NCI-H1436 treated with DMSO at 0.1 percent for 48 hours (cell line): ENCODE measurements at regions not wholly inside any gene's neighbourhood (a gene's known extent, or its start where the extent isn't known, plus 50 kb on each side); places are given as distances from the start of the nearest gene placed in this dataset.
"Not testable (repeated sequence)": the region's sequence is repeated elsewhere in the genome, so short reads cannot be mapped to it uniquely, and the experiment has no call there.

Experiments used
- DNase-seq: peaks from one replicate; lab custom pipeline; 2025; lab: John Stamatoyannopoulos, UW

GRCh38 chr2:111668274-111668616 lies 215.7 kb downstream of the ANAPC1 start:
- DNase-seq = no peak

- no peak for DNase-seq
These were observed 215.3 kb downstream of the ANAPC1 start for GRCh38 chr2:111668741-111669140.

- DNase-seq = no peak
These were observed 213.9 kb downstream of the ANAPC1 start for GRCh38 chr2:111669928-111670695.

GRCh38 chr2:111670776-111671175 lies 213.2 kb downstream of the ANAPC1 start:
- no peak for DNase-seq

- DNase-seq = no peak
These were observed 212.4 kb downstream of the ANAPC1 start for GRCh38 chr2:111671426-111672150.

GRCh38 chr2:111672641-111673040 lies 211.4 kb downstream of the ANAPC1 start:
- DNase-seq = not testable (repeated sequence)

GRCh38 chr2:111673526-111673925 lies 210.5 kb downstream of the ANAPC1 start:
- DNase-seq = no peak

GRCh38 chr2:111675419-111676194 lies 208.4 kb downstream of the ANAPC1 start:
- no peak for DNase-seq

- DNase-seq = no peak
These were observed 207.6 kb downstream of the ANAPC1 start for GRCh38 chr2:111676291-111676822.

GRCh38 chr2:111678161-111678560 lies 205.8 kb downstream of the ANAPC1 start:
- no peak for DNase-seq

GRCh38 chr2:111678651-111679050 lies 205.3 kb downstream of the ANAPC1 start:
- no peak for DNase-seq

- no peak for DNase-seq
These were observed 204.8 kb downstream of the ANAPC1 start for GRCh38 chr2:111679202-111679601.

GRCh38 chr2:111684611-111685010 lies 199.4 kb downstream of the ANAPC1 start:
- no peak for DNase-seq

GRCh38 chr2:111685342-111685741 lies 198.7 kb downstream of the ANAPC1 start:
- DNase-seq = no peak

- no peak for DNase-seq
These were observed 197.0 kb downstream of the ANAPC1 start for GRCh38 chr2:111686994-111687393.

GRCh38 chr2:111687911-111688310 lies 196.1 kb downstream of the ANAPC1 start:
- DNase-seq = no peak

- no peak for DNase-seq
These were observed 195.5 kb downstream of the ANAPC1 start for GRCh38 chr2:111688482-111688881.

- DNase-seq = no peak
These were observed 194.8 kb downstream of the ANAPC1 start for GRCh38 chr2:111689174-111689573.

GRCh38 chr2:111689941-111690340 lies 194.1 kb downstream of the ANAPC1 start:
- DNase-seq = no peak

GRCh38 chr2:111691164-111691875 lies 192.7 kb downstream of the ANAPC1 start:
- no peak for DNase-seq

GRCh38 chr2:111692311-111692710 lies 191.7 kb downstream of the ANAPC1 start:
- DNase-seq = no peak

GRCh38 chr2:111694700-111695101 lies 189.3 kb downstream of the ANAPC1 start:
- no peak for DNase-seq
